Trophoblast cell (in vitro differentiated cells and primary cell): ENCODE measurements at regions not wholly inside any gene's neighbourhood (a gene's known extent, or its start where the extent isn't known, plus 50 kb on each side); places are given as distances from the start of the nearest gene placed in this dataset.
A peak's percentile ranks its signal among the peaks of the same experiment; 100 is the strongest.

Experiments used
- DNase-seq, 2 donors: peaks; one replicate each; pipeline ENCODE4 v3.0.0-alpha.2; 2016
- H2AFZ ChIP-seq: 2 replicates; pipeline ENCODE4 v1.6.1; 2013; ENCODE audit warnings: low read length, moderate library complexity, mild to moderate bottlenecking; ENCODE audit not compliant: insufficient read depth, poor library complexity
- H2AK5ac ChIP-seq: 2 replicates; pipeline ENCODE4 v1.6.1; 2013; ENCODE audit warnings: mild to moderate bottlenecking, low read length
- H2BK120ac ChIP-seq: 2 replicates; pipeline ENCODE4 v1.6.1; 2013; ENCODE audit warnings: low read length, mild to moderate bottlenecking, moderate library complexity; ENCODE audit not compliant: insufficient read depth, poor library complexity
- H2BK12ac ChIP-seq: 2 replicates; pipeline ENCODE4 v1.6.1; 2013; ENCODE audit warnings: mild to moderate bottlenecking, low read length, moderate library complexity
- H2BK5ac ChIP-seq: 2 replicates; pipeline ENCODE4 v1.6.1; 2013; ENCODE audit warnings: low read length, low read depth, moderate library complexity, mild to moderate bottlenecking; ENCODE audit not compliant: poor library complexity
- H3K14ac ChIP-seq: 2 replicates; pipeline ENCODE4 v1.6.1; 2013; ENCODE audit warnings: mild to moderate bottlenecking, low read length
- H3K18ac ChIP-seq: 2 replicates; pipeline ENCODE4 v1.6.1; 2013; ENCODE audit warnings: mild to moderate bottlenecking, low read length
- H3K23ac ChIP-seq: 2 replicates; pipeline ENCODE4 v1.6.1; 2013; ENCODE audit warnings: low read length
- H3K27ac ChIP-seq: 2 replicates; pipeline ENCODE4 v1.5.1; 2013; ENCODE audit warnings: low read depth, mild to moderate bottlenecking, inconsistent platforms, low read length, moderate library complexity
- H3K27me3 ChIP-seq: 2 replicates; pipeline ENCODE4 v1.6.1; 2013; ENCODE audit warnings: inconsistent platforms, mild to moderate bottlenecking, low read length, moderate library complexity; ENCODE audit not compliant: insufficient read depth
- H3K36me3 ChIP-seq, 2 experiments: 1 replicate in 1 of 2; 2 replicates in 1 of 2; pipeline ENCODE4 v1.6.1; 2013; ENCODE audit warnings: low read length in 2 of 2, mild to moderate bottlenecking in 2 of 2, moderate library complexity in 1 of 2; ENCODE audit not compliant: insufficient read depth in 2 of 2, control insufficient read depth in 1 of 2
- H3K4ac ChIP-seq: 2 replicates; pipeline ENCODE4 v1.6.1; 2013; ENCODE audit warnings: low read depth, mild to moderate bottlenecking, low read length, moderate library complexity
- H3K4me1 ChIP-seq, 2 experiments: 1 replicate in 1 of 2; 2 replicates in 1 of 2; pipeline ENCODE4 v1.6.1; 2013; ENCODE audit warnings: low read length in 2 of 2, mild to moderate bottlenecking in 2 of 2, moderate library complexity in 1 of 2; ENCODE audit not compliant: insufficient read depth in 2 of 2, control insufficient read depth in 1 of 2
- H3K4me2 ChIP-seq: 2 replicates; pipeline ENCODE4 v1.6.1; 2013; ENCODE audit warnings: inconsistent platforms, mild to moderate bottlenecking, low read length, moderate library complexity
- H3K4me3 ChIP-seq: 2 replicates; pipeline ENCODE4 v1.5.1; 2013; ENCODE audit warnings: mild to moderate bottlenecking, low read depth, low read length, inconsistent platforms
- H3K79me1 ChIP-seq: one replicate; pipeline ENCODE4 v1.6.1; 2013; ENCODE audit warnings: low read length
- H3K79me2 ChIP-seq: 2 replicates; pipeline ENCODE4 v1.6.1; 2013; ENCODE audit warnings: low read length, mild to moderate bottlenecking; ENCODE audit not compliant: control insufficient read depth, insufficient read depth, poor library complexity
- H3K9ac ChIP-seq: 2 replicates; pipeline ENCODE4 v1.6.1; 2013; ENCODE audit warnings: mild to moderate bottlenecking, low read length
- H3K9me3 ChIP-seq: 2 replicates; pipeline ENCODE4 v1.6.1; 2013; ENCODE audit warnings: low read depth, mild to moderate bottlenecking, control low read depth, inconsistent platforms, low read length; ENCODE audit not compliant: insufficient read depth
- H4K12ac ChIP-seq: 2 replicates; pipeline ENCODE4 v1.6.1; 2013; ENCODE audit warnings: low read depth, mild to moderate bottlenecking, low read length, moderate library complexity
- H4K8ac ChIP-seq: 2 replicates; pipeline ENCODE4 v1.6.1; 2013; ENCODE audit warnings: low read depth, mild to moderate bottlenecking, low read length, moderate library complexity
- H4K91ac ChIP-seq: one replicate; pipeline ENCODE4 v1.6.1; 2013; ENCODE audit warnings: low read depth, mild to moderate bottlenecking, low read length, moderate library complexity
- WGBS: extraction: QIAGEN DNeasy Blood & Tissue Kit; methylation state at CpG from one replicate; pipeline ENCODE4 v1.1.7; 2013; ENCODE audit warnings: missing lambda C conversion rate; ENCODE audit not compliant: insufficient read length, insufficient coverage; ENCODE audit errors: extremely low coverage; 5-methylcytosine and 5-hydroxymethylcytosine counted together

DNA sequence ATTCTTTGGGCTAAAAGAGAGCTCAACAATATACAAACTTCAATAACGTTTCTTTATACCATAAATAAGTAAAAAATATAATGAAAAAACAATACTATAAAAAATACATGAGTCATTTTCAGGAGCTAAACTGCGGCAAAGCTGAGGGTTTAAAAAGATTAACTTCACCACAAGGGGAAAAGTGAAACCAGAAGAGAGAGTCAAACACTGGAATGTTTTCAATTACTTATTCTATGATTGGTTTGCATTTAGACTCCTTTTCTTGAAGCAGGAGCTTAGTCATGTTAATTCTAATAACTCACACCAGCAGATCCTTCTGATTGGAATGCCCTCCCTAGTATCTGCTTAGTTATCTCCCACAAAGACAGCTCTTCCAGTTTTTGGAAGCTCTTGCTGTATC is 627.3 kb downstream of the UTRN start:
- Histone ChIP-seq H2BK120ac (no peak overlapping the region), H3K18ac (no peak overlapping the region), H3K27me3 (no peaks in the 10 kb centered on the region), H3K4me2 (no peak overlapping the region), H3K9me3 (no peaks in the 10 kb centered on the region), H3K14ac (no peak overlapping the region), H3K4ac (no peak overlapping the region), H3K4me3 (no peak overlapping the region), H4K8ac (no peak overlapping the region), H3K4me1 (no peaks in the 10 kb centered on the region), H3K79me2 (no peaks in the 10 kb centered on the region), H3K9ac (no peak overlapping the region), H3K36me3 (no peaks in the 10 kb centered on the region), H4K91ac (no peak overlapping the region), H2AFZ (no peak overlapping the region), H2BK12ac (no peak overlapping the region), H3K27ac (no peak overlapping the region), H2AK5ac (no peak overlapping the region), H3K23ac (no peak overlapping the region), H3K79me1 (no peaks in the 10 kb centered on the region), H2BK5ac (no peak overlapping the region), H4K12ac (no peak overlapping the region)
- DNase-seq: peak in 1 of 2 donors; percentile 4
- no CpG with 5 or more reads among the region's 2 CpGs for WGBS

DNA sequence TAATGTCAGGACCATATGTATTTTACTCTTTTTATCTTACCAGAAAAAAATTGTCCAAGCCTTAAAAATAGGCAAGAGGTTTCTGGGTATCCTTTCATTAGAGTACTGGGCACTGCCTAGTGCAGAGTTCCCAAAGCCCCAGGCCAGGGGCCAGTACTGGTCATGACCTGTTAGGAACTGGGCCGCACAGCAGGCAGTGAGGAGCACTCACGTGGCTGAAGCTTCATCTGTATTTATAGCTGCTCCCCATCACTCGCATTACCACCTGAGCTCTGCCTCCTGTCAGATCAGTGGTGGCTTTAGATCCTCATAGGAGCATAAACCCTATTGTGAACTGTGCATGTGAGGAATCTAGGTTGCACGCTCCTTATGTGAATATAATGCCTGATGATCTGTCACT is 632.9 kb downstream of the UTRN start:
- no peak overlapping the region for H3K4me3 ChIP-seq
- H3K79me2 ChIP-seq: no peaks in the 10 kb centered on the region
- no peak overlapping the region for H2AFZ ChIP-seq
- no peak overlapping the region for H4K12ac ChIP-seq
- WGBS: no CpG with 5 or more reads among the region's 4 CpGs
- no peak overlapping the region for H3K4ac ChIP-seq
- H3K36me3 ChIP-seq: no peaks in the 10 kb centered on the region
- DNase-seq: no peak
- H3K18ac ChIP-seq: no peak overlapping the region
- no peaks in the 10 kb centered on the region for H3K4me1 ChIP-seq
- H3K9me3 ChIP-seq: peaks cover 3% of the 10 kb centered on the region
- no peak overlapping the region for H2BK5ac ChIP-seq
- H3K14ac ChIP-seq: no peak overlapping the region
- H3K9ac ChIP-seq: no peak overlapping the region
- no peak overlapping the region for H4K91ac ChIP-seq
- H2BK120ac ChIP-seq: no peak overlapping the region
- no peak overlapping the region for H2AK5ac ChIP-seq
- H2BK12ac ChIP-seq: no peak overlapping the region
- no peak overlapping the region for H3K4me2 ChIP-seq
- no peaks in the 10 kb centered on the region for H3K79me1 ChIP-seq
- no peak overlapping the region for H4K8ac ChIP-seq
- H3K27me3 ChIP-seq: no peaks in the 10 kb centered on the region
- no peak overlapping the region for H3K23ac ChIP-seq
- no peak overlapping the region for H3K27ac ChIP-seq

GRCh38 chr6:144919560-144919959 is 634.4 kb downstream of the UTRN start:
- Histone ChIP-seq H3K79me2 (no peaks in the 10 kb centered on the region), H3K9ac (no peak overlapping the region), H3K4me3 (no peak overlapping the region), H3K27me3 (no peaks in the 10 kb centered on the region), H2BK120ac (no peak overlapping the region), H2AK5ac (no peak overlapping the region), H2BK5ac (no peak overlapping the region), H3K4me1 (no peaks in the 10 kb centered on the region), H4K12ac (no peak overlapping the region), H3K36me3 (no peaks in the 10 kb centered on the region), H3K18ac (no peak overlapping the region), H3K14ac (no peak overlapping the region), H2AFZ (no peak overlapping the region), H4K91ac (no peak overlapping the region), H3K9me3 (peaks cover 3% of the 10 kb centered on the region), H4K8ac (no peak overlapping the region), H3K4ac (no peak overlapping the region), H2BK12ac (no peak overlapping the region), H3K27ac (no peak overlapping the region), H3K23ac (no peak overlapping the region), H3K79me1 (no peaks in the 10 kb centered on the region), H3K4me2 (no peak overlapping the region)
- WGBS: no CpG with 5 or more reads among the region's 2 CpGs
- DNase-seq: no peak

- H3K4ac ChIP-seq: no peak overlapping the region
- no CpG with 5 or more reads among the region's 4 CpGs for WGBS
- H3K4me2 ChIP-seq: no peak overlapping the region
Measured at GRCh38 chr6:144920391-144920961, 635.3 kb downstream of the UTRN start.

More at GRCh38 chr6:144920391-144920961, 635.3 kb downstream of the UTRN start:
- Histone ChIP-seq H3K27ac (no peak overlapping the region), H3K18ac (no peak overlapping the region), H3K79me1 (no peaks in the 10 kb centered on the region), H3K14ac (no peak overlapping the region), H3K9me3 (peaks cover 3% of the 10 kb centered on the region), H4K8ac (no peak overlapping the region), H2AFZ (no peak overlapping the region), H3K79me2 (no peaks in the 10 kb centered on the region), H2BK120ac (no peak overlapping the region), H4K91ac (no peak overlapping the region), H2AK5ac (no peak overlapping the region), H2BK5ac (no peak overlapping the region), H2BK12ac (no peak overlapping the region), H3K27me3 (no peaks in the 10 kb centered on the region), H3K9ac (no peak overlapping the region), H4K12ac (no peak overlapping the region), H3K23ac (no peak overlapping the region), H3K4me1 (no peaks in the 10 kb centered on the region), H3K36me3 (no peaks in the 10 kb centered on the region), H3K4me3 (no peak overlapping the region)
- no peak for DNase-seq
